ENCODE measurements at regions not wholly inside any gene's neighbourhood (a gene's known extent, or its start where the extent isn't known, plus 50 kb on each side); places are given as distances from the start of the nearest gene placed in this dataset.

DNA sequence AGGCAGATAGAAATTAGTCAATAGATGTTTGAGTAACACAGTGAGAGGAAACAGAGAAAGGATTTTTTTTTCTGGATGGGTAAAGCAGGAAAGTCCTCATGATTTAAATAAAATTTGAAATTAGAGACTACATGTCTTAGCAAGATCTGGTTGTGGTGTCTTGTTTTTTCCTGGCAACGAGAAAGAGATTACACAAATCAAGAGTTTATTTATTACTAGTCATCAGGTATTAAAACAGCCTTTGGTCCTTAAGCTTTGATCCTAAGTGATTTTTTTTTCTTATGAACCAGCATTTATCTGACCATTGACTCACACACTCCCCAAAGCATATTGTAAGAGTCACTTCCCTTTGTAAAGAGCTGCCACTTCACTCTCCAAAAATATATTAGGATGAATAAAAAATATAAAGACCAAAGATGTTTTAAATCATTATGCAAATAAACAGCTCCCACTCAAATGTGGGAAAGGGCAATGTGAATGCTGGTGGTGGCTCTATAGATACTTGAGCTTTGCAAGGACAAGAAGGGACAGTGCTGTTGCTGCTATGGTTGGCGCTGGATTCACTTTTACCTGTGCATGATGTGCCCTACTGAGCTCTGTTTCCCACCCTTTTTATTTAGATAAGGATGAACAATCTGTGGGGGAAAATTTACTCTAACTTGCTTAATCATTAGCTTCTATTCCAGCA is 1726.5 kb downstream of the MAT2B start:
- no peaks in the 10 kb centered on the region for H3K36me3 ChIP-seq (ENCODE audit: insufficient read depth, low read length)
- DNase-seq, result no peak
- H3K4me1 ChIP-seq (ENCODE audit: insufficient read depth, low read length), result no peaks in the 10 kb centered on the region
- H3K27me3 Mint-ChIP-seq, result no peaks in the 10 kb centered on the region
- no peaks in the 10 kb centered on the region for H3K4me1 Mint-ChIP-seq
- H3K27ac Mint-ChIP-seq, result no peak overlapping the region
- H3K27ac ChIP-seq (ENCODE audit: low read depth, low read length), result no peak overlapping the region
- H3K27me3 ChIP-seq (ENCODE audit: insufficient read depth, low read length), result no peaks in the 10 kb centered on the region
- ChIA-PET CTCF (ENCODE audit: partially characterized antibody) (no interaction called here), POLR2A (ENCODE audit: partially characterized antibody) (no interaction called here)
- H3K9me3 Mint-ChIP-seq, result peaks cover 0 to 12% (median 4%) of the 10 kb centered on the region in 8 donors
- H3K36me3 Mint-ChIP-seq, result no peaks in the 10 kb centered on the region
- intact Hi-C loops (cut with micrococcal nuclease), result loop anchor here (10.0 kb wide), 1 partner anchor 57 kb away; no protein-coding TSS in a partner anchor
- H3K4me3 Mint-ChIP-seq, result no peak overlapping the region
- no peak overlapping the region for H3K4me3 ChIP-seq (ENCODE audit: low read length in 2 of 2)
- H3K9me3 ChIP-seq (ENCODE audit: control insufficient read depth in 1 of 2, low read length in 2 of 2), result no peaks in the 10 kb centered on the region

DNA sequence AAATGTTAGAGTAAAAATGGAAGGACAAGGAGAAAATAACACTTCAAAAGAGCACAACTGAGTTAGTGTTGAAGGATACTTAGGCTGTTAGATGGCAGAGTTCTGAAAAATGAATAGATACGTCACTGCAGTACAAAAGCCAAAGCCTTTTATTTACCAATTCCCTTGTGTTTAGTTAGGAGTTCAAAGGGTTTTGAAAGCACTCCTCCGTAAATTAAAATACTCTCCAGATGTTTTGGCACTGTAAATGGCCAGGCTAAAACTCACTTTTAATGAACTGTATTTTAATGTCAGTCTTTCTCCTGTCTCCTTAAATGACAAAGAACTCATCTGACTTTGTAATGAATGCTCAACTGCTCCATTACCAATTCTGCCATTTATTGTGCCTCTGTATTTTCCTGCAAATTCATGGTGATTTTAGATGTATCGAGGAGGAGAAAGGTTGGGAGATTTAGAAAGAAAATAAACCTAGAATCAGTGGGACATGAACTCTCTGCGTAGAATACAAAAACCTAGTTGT is 1727.2 kb downstream of the MAT2B start:
- Mint-ChIP-seq H3K4me3 (no peak overlapping the region), H3K27me3 (no peaks in the 10 kb centered on the region), H3K4me1 (no peaks in the 10 kb centered on the region), H3K27ac (no peak overlapping the region), H3K9me3 (peaks cover 0 to 8% (median 2%) of the 10 kb centered on the region in 8 donors), H3K36me3 (no peaks in the 10 kb centered on the region)
- POLR2A ChIA-PET (ENCODE audit: partially characterized antibody), result no interaction called here
- H3K27me3 ChIP-seq (ENCODE audit: insufficient read depth, low read length), result no peaks in the 10 kb centered on the region
- no peak for DNase-seq
- H3K27ac ChIP-seq (ENCODE audit: low read depth, low read length), result no peak overlapping the region
- CTCF ChIA-PET (ENCODE audit: partially characterized antibody), result no interaction called here
- H3K4me1 ChIP-seq (ENCODE audit: insufficient read depth, low read length), result no peaks in the 10 kb centered on the region
- no peaks in the 10 kb centered on the region for H3K9me3 ChIP-seq (ENCODE audit: control insufficient read depth in 1 of 2, low read length in 2 of 2)
- no peaks in the 10 kb centered on the region for H3K36me3 ChIP-seq (ENCODE audit: insufficient read depth, low read length)
- H3K4me3 ChIP-seq (ENCODE audit: low read length in 2 of 2), result no peak overlapping the region
- intact Hi-C loops (cut with micrococcal nuclease), result loop anchor here (10.0 kb wide), 1 partner anchor 58 kb away; no protein-coding TSS in a partner anchor

DNA sequence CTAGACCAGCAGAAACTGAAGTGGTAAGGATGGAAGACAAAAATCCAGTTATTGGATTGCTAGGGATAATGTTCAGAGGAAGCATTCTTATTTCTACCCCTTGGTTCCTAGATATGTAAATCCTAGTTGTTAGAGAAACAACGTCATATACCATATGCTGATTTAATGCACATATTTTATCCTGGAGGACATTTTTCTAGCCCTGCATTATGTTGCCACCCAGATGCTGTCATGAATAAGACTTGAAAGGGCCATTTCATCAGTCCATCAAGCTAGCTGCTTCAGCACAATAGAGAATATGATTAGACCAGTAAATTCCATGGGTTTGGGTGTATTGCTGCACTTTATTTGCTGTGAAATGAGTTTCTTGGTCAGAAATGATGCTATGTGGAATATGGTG is 1736.4 kb downstream of the MAT2B start:
- H3K27me3 ChIP-seq (ENCODE audit: insufficient read depth, low read length), result no peaks in the 10 kb centered on the region
- no peak overlapping the region for H3K27ac Mint-ChIP-seq
- CTCF ChIA-PET (ENCODE audit: partially characterized antibody), result no interaction called here
- H3K27me3 Mint-ChIP-seq, result no peaks in the 10 kb centered on the region
- H3K4me1 Mint-ChIP-seq, result no peaks in the 10 kb centered on the region
- H3K4me3 ChIP-seq (ENCODE audit: low read length in 2 of 2), result no peak overlapping the region
- POLR2A ChIA-PET (ENCODE audit: partially characterized antibody), result no interaction called here
- H3K4me1 ChIP-seq (ENCODE audit: insufficient read depth, low read length), result no peaks in the 10 kb centered on the region
- no peaks in the 10 kb centered on the region for H3K36me3 Mint-ChIP-seq
- intact Hi-C loops (cut with micrococcal nuclease), result no loop called here
- no peak overlapping the region for H3K4me3 Mint-ChIP-seq
- H3K36me3 ChIP-seq (ENCODE audit: insufficient read depth, low read length), result no peaks in the 10 kb centered on the region
- no peak for DNase-seq
- H3K27ac ChIP-seq (ENCODE audit: low read depth, low read length), result no peak overlapping the region
- no peaks in the 10 kb centered on the region for H3K9me3 ChIP-seq (ENCODE audit: control insufficient read depth in 1 of 2, low read length in 2 of 2)
- H3K9me3 Mint-ChIP-seq, result peaks cover 0 to 13% (median 4%) of the 10 kb centered on the region in 8 donors

DNA sequence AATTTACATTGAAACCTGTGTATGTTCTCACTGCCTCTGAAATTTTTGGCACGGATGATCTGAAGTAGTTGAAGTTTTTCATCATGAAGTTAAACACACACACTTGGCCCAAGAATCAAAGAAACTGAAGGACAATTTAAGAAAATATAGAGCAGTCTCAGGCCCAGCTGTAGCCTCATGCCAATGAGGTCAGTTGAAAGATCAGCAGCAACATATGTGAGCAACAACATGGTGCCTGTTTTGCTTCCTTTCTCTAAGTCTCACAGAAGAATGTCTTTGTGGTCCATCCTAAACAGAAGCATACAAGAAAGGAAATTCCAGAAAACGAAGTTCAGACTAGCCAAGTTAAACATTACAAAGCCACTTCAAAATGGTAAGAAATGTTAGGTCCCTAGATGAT is 1737.2 kb downstream of the MAT2B start:
- no peak overlapping the region for H3K4me3 Mint-ChIP-seq
- intact Hi-C loops (cut with micrococcal nuclease), result no loop called here
- Histone ChIP-seq H3K27me3 (ENCODE audit: insufficient read depth, low read length) (no peaks in the 10 kb centered on the region), H3K4me3 (ENCODE audit: low read length in 2 of 2) (no peak overlapping the region), H3K9me3 (ENCODE audit: control insufficient read depth in 1 of 2, low read length in 2 of 2) (no peaks in the 10 kb centered on the region), H3K36me3 (ENCODE audit: insufficient read depth, low read length) (no peaks in the 10 kb centered on the region), H3K4me1 (ENCODE audit: insufficient read depth, low read length) (no peaks in the 10 kb centered on the region), H3K27ac (ENCODE audit: low read depth, low read length) (no peak overlapping the region)
- H3K4me1 Mint-ChIP-seq, result no peaks in the 10 kb centered on the region
- H3K27ac Mint-ChIP-seq, result no peak overlapping the region
- no peak for DNase-seq
- POLR2A ChIA-PET (ENCODE audit: partially characterized antibody), result no interaction called here
- CTCF ChIA-PET (ENCODE audit: partially characterized antibody), result no interaction called here
- H3K36me3 Mint-ChIP-seq, result no peaks in the 10 kb centered on the region
- no peaks in the 10 kb centered on the region for H3K27me3 Mint-ChIP-seq
- H3K9me3 Mint-ChIP-seq, result peaks cover 0 to 13% (median 4%) of the 10 kb centered on the region in 8 donors

DNA sequence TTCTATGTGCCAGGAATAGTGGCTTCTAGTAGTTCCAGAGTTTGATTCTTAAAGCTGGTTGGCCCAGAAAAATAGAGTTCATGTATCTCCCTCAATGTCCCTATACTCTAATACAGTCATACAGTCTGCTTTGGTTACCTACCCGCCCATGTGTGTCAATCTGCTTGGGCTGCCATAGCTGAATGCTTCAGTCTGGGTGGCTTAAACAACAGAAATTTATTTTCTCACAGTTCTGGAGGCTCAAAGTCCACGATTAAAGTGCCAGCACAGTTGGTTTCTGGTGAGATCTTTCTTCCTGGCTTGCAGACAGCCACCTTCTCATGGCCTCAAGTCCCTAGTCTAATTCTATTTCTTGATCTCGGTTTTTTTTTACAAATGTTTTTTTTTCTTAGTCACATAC is 1739.0 kb downstream of the MAT2B start:
- intact Hi-C loops (cut with micrococcal nuclease), result no loop called here
- POLR2A ChIA-PET (ENCODE audit: partially characterized antibody), result no interaction called here
- no peak overlapping the region for H3K27ac ChIP-seq (ENCODE audit: low read depth, low read length)

DNA sequence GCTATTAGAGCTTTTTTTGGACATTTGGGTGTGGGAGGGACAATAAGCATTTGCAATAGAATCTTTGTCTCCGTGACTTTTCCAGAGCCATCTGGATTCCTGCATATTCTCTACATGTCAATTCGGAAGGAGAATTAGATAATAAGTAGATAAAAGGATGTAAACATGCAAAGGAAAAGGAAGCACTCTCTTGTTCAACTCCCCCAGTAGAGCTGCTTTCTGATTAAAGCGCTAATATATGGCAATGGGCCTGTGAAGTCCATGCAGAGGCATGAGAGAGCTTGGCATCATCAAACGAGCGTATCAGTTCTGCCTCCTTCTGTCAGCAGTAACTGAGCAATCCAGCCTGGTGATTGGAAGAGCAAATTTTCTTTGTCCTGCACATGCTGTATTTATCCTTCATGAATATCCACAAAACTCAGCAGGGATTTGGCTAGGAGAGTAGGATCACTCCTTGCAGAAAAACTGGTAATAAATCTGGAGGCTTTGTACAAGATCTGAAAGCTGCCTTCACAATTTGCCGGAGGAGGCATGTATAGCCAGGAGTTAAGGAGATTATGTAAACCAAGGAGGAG is 1752.9 kb downstream of the MAT2B start:
- CTCF ChIA-PET (ENCODE audit: partially characterized antibody), result no interaction called here
- Mint-ChIP-seq H3K27ac (peak overlapping the region in 1 of 7 donors; percentile 13), H3K4me3 (no peak overlapping the region), H3K9me3 (peaks cover 0 to 16% (median 4%) of the 10 kb centered on the region in 8 donors), H3K4me1 (no peaks in the 10 kb centered on the region), H3K36me3 (no peaks in the 10 kb centered on the region), H3K27me3 (no peaks in the 10 kb centered on the region)
- H3K4me3 ChIP-seq (ENCODE audit: low read length in 2 of 2), result no peak overlapping the region
- H3K4me1 ChIP-seq (ENCODE audit: insufficient read depth, low read length), result no peaks in the 10 kb centered on the region
- H3K27ac ChIP-seq (ENCODE audit: low read depth, low read length), result no peak overlapping the region
- POLR2A ChIA-PET (ENCODE audit: partially characterized antibody), result no interaction called here
- H3K36me3 ChIP-seq (ENCODE audit: insufficient read depth, low read length), result no peaks in the 10 kb centered on the region
- no peaks in the 10 kb centered on the region for H3K9me3 ChIP-seq (ENCODE audit: control insufficient read depth in 1 of 2, low read length in 2 of 2)
- H3K27me3 ChIP-seq (ENCODE audit: insufficient read depth, low read length), result no peaks in the 10 kb centered on the region
- intact Hi-C loops (cut with micrococcal nuclease), result no loop called here
- no peak for DNase-seq

More for the DNA sequence above, 1739.0 kb downstream of the MAT2B start:
- Histone ChIP-seq H3K36me3 (ENCODE audit: insufficient read depth, low read length) (no peaks in the 10 kb centered on the region), H3K27me3 (ENCODE audit: insufficient read depth, low read length) (no peaks in the 10 kb centered on the region), H3K4me1 (ENCODE audit: insufficient read depth, low read length) (no peaks in the 10 kb centered on the region), H3K4me3 (ENCODE audit: low read length in 2 of 2) (no peak overlapping the region), H3K9me3 (ENCODE audit: control insufficient read depth in 1 of 2, low read length in 2 of 2) (no peaks in the 10 kb centered on the region)
- CTCF ChIA-PET (ENCODE audit: partially characterized antibody), result no interaction called here
- Mint-ChIP-seq H3K4me1 (no peaks in the 10 kb centered on the region), H3K27ac (no peak overlapping the region), H3K36me3 (no peaks in the 10 kb centered on the region), H3K9me3 (peaks cover 0 to 14% (median 3%) of the 10 kb centered on the region in 8 donors), H3K27me3 (no peaks in the 10 kb centered on the region), H3K4me3 (no peak overlapping the region)
- no peak for DNase-seq

DNA sequence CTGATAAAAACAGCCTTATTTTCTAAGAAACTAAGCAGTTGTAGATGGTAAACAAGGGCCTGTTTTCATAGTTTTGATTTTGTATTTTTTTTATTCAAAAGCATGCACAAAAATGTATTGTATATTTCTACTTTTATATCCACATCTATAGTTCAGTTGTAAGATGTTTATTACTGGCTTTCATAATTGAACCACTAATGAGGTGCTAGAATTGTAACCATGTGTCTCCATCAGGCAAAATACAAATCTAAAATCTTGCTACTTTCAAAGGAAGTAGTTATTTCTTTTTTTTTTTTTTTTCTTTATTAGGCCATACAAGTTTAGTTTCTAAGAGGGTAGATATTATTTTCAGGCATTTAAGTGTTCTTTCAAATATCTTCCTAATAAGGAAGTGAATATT is 1755.0 kb downstream of the MAT2B start:
- no peak overlapping the region for H3K27ac Mint-ChIP-seq
- intact Hi-C loops (cut with micrococcal nuclease), result no loop called here
- H3K36me3 Mint-ChIP-seq, result no peaks in the 10 kb centered on the region
- ChIA-PET CTCF (ENCODE audit: partially characterized antibody) (no interaction called here), POLR2A (ENCODE audit: partially characterized antibody) (no interaction called here)
- H3K36me3 ChIP-seq (ENCODE audit: insufficient read depth, low read length), result no peaks in the 10 kb centered on the region
- H3K4me1 ChIP-seq (ENCODE audit: insufficient read depth, low read length), result no peaks in the 10 kb centered on the region
- H3K4me3 Mint-ChIP-seq, result no peak overlapping the region
- DNase-seq, result no peak
- H3K27ac ChIP-seq (ENCODE audit: low read depth, low read length), result no peak overlapping the region
- no peaks in the 10 kb centered on the region for H3K27me3 ChIP-seq (ENCODE audit: insufficient read depth, low read length)
- H3K4me1 Mint-ChIP-seq, result no peaks in the 10 kb centered on the region
- peaks cover 2 to 21% (median 4%) of the 10 kb centered on the region in 8 donors for H3K9me3 Mint-ChIP-seq
- H3K9me3 ChIP-seq (ENCODE audit: control insufficient read depth in 1 of 2, low read length in 2 of 2), result no peaks in the 10 kb centered on the region
- H3K4me3 ChIP-seq (ENCODE audit: low read length in 2 of 2), result no peak overlapping the region
- H3K27me3 Mint-ChIP-seq, result no peaks in the 10 kb centered on the region

All from CD4-positive, alpha-beta memory T cell (primary cell).